ENCODE measurements at regions not wholly inside any gene's neighbourhood (a gene's known extent, or its start where the extent isn't known, plus 50 kb on each side); places are given as distances from the start of the nearest gene placed in this dataset.

- TF ChIP-seq GATA3 (IDR thresholded peaks at IDR 0.05; ENCODE audit: low read depth, low read length) (no peak), GATA2 (IDR thresholded peaks at IDR 0.05; ENCODE audit: low read depth, low read length) (no peak)
These were observed 218.8 kb upstream of the RRP15 start for GRCh38 chr1:218066332-218066731.

GRCh38 chr1:218068241-218068640 lies 216.9 kb upstream of the RRP15 start:
- TF ChIP-seq GATA2 (IDR thresholded peaks at IDR 0.05; ENCODE audit: low read depth, low read length) (no peak), GATA3 (IDR thresholded peaks at IDR 0.05; ENCODE audit: low read depth, low read length) (no peak)

- no peak for TF ChIP-seq GATA2 (IDR thresholded peaks at IDR 0.05; ENCODE audit: low read depth, low read length)
- no peak for TF ChIP-seq GATA3 (IDR thresholded peaks at IDR 0.05; ENCODE audit: low read depth, low read length)
These were observed 215.9 kb upstream of the RRP15 start for GRCh38 chr1:218069180-218069579.

DNA sequence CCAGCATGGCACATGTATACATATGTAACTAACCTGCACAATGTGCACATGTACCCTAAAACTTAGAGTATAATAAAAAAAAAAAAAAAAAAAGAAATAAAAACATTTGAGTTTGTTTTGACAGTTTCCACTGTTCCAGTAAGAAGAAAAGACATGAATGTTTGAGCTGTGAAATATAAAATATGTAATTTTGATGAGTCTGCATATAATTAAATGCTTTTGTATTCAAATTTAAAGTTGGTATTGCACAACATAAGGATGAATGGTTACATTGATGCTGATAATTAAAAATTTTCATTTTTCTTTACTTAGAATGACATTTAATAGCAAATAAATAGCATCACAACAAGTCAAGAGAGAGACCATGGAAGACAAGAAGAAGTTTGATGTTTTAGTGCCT lies 212.0 kb upstream of the RRP15 start:
- TF ChIP-seq GATA2 (IDR thresholded peaks at IDR 0.05; ENCODE audit: low read depth, low read length) (no peak), GATA3 (IDR thresholded peaks at IDR 0.05; ENCODE audit: low read depth, low read length) (no peak)

GRCh38 chr1:218078916-218079315 lies 206.2 kb upstream of the RRP15 start:
- TF ChIP-seq GATA2 (IDR thresholded peaks at IDR 0.05; ENCODE audit: low read depth, low read length) (no peak), GATA3 (IDR thresholded peaks at IDR 0.05; ENCODE audit: low read depth, low read length) (no peak)

DNA sequence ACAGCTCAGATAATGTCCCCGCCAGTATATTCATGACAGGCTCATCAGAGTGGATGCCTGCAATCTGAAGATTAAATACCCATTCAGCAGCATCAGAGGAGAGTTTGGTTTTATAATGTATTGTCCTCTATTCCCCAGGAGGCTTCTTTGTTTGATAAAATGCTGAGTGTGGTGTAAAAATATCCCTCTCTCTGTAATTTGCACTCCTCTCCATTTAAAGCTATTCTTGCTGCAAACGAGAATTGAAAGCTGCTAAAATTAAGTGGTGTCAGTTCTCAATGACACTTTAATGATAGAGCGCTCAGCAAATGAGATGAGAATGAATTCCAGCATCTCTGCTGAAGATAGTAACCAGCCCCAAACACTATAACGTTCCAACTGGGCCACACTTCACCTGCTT lies 205.7 kb upstream of the RRP15 start:
- TF ChIP-seq GATA3 (IDR thresholded peaks at IDR 0.05; ENCODE audit: low read depth, low read length) (no peak), GATA2 (IDR thresholded peaks at IDR 0.05; ENCODE audit: low read depth, low read length) (no peak)

- TF ChIP-seq GATA3 (IDR thresholded peaks at IDR 0.05; ENCODE audit: low read depth, low read length) = no peak
- TF ChIP-seq GATA2 (IDR thresholded peaks at IDR 0.05; ENCODE audit: low read depth, low read length) = no peak
These were observed 205.3 kb upstream of the RRP15 start for GRCh38 chr1:218079820-218080219.

- TF ChIP-seq GATA3 (IDR thresholded peaks at IDR 0.05; ENCODE audit: low read depth, low read length) (no peak), GATA2 (IDR thresholded peaks at IDR 0.05; ENCODE audit: low read depth, low read length) (no peak)
These were observed 204.2 kb upstream of the RRP15 start for GRCh38 chr1:218080863-218081262.

DNA sequence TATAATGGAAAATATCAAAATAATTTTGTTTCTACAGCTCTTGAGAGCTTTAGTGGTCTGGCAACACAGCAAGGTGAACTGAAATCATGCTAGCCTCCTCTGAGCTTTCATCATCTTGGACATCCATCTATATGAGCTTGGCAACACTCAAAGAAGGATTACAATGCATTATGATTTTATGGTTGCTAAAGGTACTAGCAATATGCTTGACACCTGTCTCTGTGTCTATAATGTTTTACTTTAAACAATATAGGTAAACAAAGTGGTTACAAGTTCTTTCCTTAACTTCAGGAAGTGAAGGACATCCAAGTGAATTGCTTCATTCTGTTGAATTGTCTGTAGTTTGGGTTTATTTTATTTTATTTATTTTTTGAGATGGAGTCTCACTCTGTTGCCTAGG lies 203.7 kb upstream of the RRP15 start:
- TF ChIP-seq GATA3 (IDR thresholded peaks at IDR 0.05; ENCODE audit: low read depth, low read length) (no peak), GATA2 (IDR thresholded peaks at IDR 0.05; ENCODE audit: low read depth, low read length) (no peak)

- TF ChIP-seq GATA2 (IDR thresholded peaks at IDR 0.05; ENCODE audit: low read depth, low read length) (no peak), GATA3 (IDR thresholded peaks at IDR 0.05; ENCODE audit: low read depth, low read length) (no peak)
These were observed 194.6 kb upstream of the RRP15 start for GRCh38 chr1:218090459-218090858.

DNA sequence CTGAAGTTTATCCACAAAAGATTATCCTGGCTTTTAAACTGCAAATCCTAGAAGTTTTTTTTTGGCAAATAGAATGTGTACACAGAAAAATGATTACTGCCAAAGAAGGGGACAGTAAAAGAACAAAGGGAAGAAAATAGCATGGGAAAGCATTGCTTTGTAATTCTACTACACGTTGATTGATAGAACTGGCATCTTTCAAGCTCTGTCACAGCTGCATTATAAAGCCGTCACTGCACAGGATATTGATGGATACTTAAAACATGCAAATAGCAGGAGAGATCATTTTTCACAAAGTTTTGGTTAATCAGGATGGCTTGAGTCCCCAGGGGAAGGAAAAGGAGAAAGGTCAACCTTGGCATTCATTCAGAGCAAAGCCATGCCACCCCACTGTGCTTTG lies 183.7 kb upstream of the RRP15 start:
- TF ChIP-seq GATA3 (IDR thresholded peaks at IDR 0.05; ENCODE audit: low read depth, low read length) = no peak
- TF ChIP-seq GATA2 (IDR thresholded peaks at IDR 0.05; ENCODE audit: low read depth, low read length) = no peak

DNA sequence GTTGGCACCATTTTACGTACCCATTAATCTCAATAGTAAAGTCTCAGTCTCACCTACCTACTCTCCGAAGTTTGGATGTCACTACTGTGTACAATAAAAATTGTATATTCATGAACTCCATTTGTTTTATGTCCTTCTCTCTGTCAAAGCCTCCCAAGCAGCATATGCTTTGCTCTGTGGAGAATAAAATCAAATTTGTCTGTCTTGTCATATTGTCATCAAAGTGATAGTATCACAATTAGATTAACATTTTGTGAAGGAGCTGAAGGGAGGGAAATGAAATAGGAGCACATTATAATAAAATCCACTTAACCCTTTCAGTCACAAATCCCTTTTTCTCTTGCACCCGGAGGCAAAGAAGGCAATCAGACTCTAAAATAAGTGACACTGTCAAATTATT lies 177.1 kb upstream of the RRP15 start:
- TF ChIP-seq GATA2 (IDR thresholded peaks at IDR 0.05; ENCODE audit: low read depth, low read length) = peak; percentile 43; the same call in 1 of the 2 replicates
- peak; percentile 44 for TF ChIP-seq GATA3 (IDR thresholded peaks at IDR 0.05; ENCODE audit: low read depth, low read length)

DNA sequence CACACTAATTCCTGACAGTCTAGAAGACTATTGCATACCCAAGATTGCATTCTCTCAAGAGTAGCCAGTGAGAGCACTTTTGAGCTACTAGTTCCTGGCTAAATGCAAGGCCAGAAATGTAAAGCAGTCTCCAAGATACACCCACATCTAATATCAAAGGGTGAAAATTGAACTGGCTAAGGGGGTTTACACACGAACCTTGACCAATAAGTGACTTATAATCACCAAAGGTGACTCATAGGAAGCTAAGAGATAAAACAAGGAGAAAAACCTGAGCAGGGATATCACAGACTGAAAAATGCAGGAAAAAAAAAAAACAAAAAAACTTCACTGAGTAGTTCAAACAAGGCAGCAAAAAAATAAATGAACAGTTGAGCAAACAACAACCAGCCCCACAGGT lies 172.2 kb upstream of the RRP15 start:
- TF ChIP-seq GATA2 (IDR thresholded peaks at IDR 0.05; ENCODE audit: low read depth, low read length) = no peak
- no peak for TF ChIP-seq GATA3 (IDR thresholded peaks at IDR 0.05; ENCODE audit: low read depth, low read length)

DNA sequence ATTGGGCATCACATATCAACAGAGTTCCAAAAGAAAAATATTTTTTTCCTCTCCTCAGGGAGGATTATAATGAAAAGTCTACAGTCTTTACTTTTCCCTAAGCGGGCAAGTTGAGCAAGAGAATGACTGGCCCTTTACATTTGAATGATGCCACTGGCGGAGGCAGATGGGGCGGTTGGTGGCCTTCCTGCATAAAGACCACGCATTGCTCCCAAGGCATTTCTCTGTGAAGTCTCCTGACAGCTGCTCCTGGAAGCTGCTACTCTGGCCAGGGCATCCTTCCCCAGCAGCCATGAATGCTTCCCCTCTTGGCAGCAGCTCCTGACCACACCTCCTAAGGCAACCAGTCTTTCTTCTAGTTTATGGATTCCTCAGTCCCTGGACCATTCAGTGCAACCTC lies 161.1 kb upstream of the RRP15 start:
- TF ChIP-seq GATA3 (IDR thresholded peaks at IDR 0.05; ENCODE audit: low read depth, low read length) (no peak), GATA2 (IDR thresholded peaks at IDR 0.05; ENCODE audit: low read depth, low read length) (no peak)

DNA sequence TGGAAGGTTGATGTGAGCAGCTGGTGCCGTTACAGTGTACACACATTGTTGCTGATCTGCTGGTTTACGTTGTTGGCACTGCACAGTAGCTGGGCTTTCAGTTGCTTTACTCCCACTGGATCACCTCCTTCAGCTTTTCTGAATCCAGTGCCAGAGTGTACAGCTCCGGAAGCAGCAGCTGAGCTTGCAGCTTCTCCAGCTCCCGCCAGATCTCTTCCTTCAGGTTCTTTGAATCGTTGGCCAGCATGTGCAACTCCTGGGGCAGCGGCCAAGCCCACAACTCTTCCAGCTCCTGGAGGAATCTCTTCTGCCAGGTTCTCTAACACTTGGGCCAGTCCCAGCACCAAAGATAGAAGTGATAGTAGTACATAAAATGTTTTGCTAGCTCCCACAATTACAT lies 149.7 kb upstream of the RRP15 start:
- no peak for TF ChIP-seq GATA2 (IDR thresholded peaks at IDR 0.05; ENCODE audit: low read depth, low read length)
- no peak for TF ChIP-seq GATA3 (IDR thresholded peaks at IDR 0.05; ENCODE audit: low read depth, low read length)

GRCh38 chr1:218139761-218140160 lies 145.3 kb upstream of the RRP15 start:
- TF ChIP-seq GATA2 (IDR thresholded peaks at IDR 0.05; ENCODE audit: low read depth, low read length) (no peak), GATA3 (IDR thresholded peaks at IDR 0.05; ENCODE audit: low read depth, low read length) (no peak)
